Activated B cell treated with CpG ODN at 0.5 μM for 24 hours (primary cell): ENCODE measurements at regions not wholly inside any gene's neighbourhood (a gene's known extent, or its start where the extent isn't known, plus 50 kb on each side); places are given as distances from the start of the nearest gene placed in this dataset.

ENCODE experiments used
- ATAC-seq: fragments of 200-7000 bp; cut with Tn5 transposase; one replicate; pipeline ENCODE4 v1.10.0; 2021; ENCODE audit warnings: low read depth, mild to moderate bottlenecking, moderate library complexity
- CTCF ChIA-PET: fragments of 350-600 bp; sonication (Branson Sonifier 250); formaldehyde crosslinking; loops from one replicate; lab custom pipeline; 2021; ENCODE audit warnings: antibody characterized with exemption; lab: Charles Lee
- POLR2A ChIA-PET: fragments of 350-600 bp; sonication (Branson Sonifier 250); formaldehyde crosslinking; loops from one replicate; lab custom pipeline; 2021; ENCODE audit warnings: antibody characterized with exemption; lab: Charles Lee
- DNase-seq: peaks from one replicate; pipeline ENCODE4 v3.0.0; 2022
- H3K27ac Mint-ChIP-seq: one replicate; pipeline ENCODE4 v1.8.0; 2020; ENCODE audit warnings: mixed read lengths
- H3K27me3 Mint-ChIP-seq: one replicate; pipeline ENCODE4 v1.8.0; 2021; ENCODE audit warnings: mixed read lengths
- H3K36me3 Mint-ChIP-seq: one replicate; pipeline ENCODE4 v1.8.0; 2021; ENCODE audit warnings: low read depth, mixed read lengths
- H3K4me1 Mint-ChIP-seq: one replicate; pipeline ENCODE4 v1.8.0; 2021; ENCODE audit warnings: mixed read lengths
- H3K4me3 Mint-ChIP-seq: one replicate; pipeline ENCODE4 v1.8.0; 2020; ENCODE audit warnings: mild to moderate bottlenecking, mixed read lengths
- H3K9me3 Mint-ChIP-seq: one replicate; pipeline ENCODE4 v1.8.0; 2020; ENCODE audit warnings: mixed read lengths
- intact Hi-C: fragments of 100-400 bp; cut with micrococcal nuclease; formaldehyde crosslinking; loops from one replicate; pipeline ENCODE4 v1.15.1; 2024
- TF ChIP-seq, protein P1 (sequence below): fragments of 200-600 bp; IDR thresholded peaks from one replicate; pipeline ENCODE4 v1.8.0; 2022; ENCODE audit warnings: antibody characterized with exemption, mild to moderate bottlenecking

DNA sequence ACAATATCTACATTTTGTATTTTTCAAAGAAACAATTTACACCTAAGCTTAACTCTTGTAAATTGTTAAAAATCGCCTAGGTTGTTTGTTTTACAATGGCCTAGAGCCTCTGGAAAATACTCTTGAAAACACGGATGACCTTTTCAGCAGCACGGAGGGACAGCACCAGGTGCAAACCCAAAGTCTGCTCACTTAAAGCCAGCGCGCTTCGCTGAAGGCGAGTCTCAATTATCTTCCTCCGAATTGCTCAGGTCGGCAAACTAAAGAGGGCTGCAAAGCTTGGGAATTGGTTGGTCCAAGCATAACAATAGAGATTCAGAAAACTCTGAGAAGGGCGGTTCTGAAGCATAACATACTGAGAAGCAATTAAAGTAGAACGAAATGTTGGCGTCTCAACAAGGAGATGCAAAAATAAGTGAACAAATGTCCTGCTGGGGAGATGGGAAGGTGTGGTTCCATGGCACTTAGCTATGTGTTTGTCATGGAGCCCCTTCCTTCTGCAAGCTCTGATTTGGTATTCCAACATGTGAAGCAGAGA lies 139.9 kb upstream of the PITRM1 start:
- no peak for ATAC-seq
- H3K36me3 Mint-ChIP-seq, result no peaks in the 10 kb centered on the region
- H3K27me3 Mint-ChIP-seq, result peaks cover 14% of the 10 kb centered on the region
- DNase-seq, result no peak
- ChIA-PET POLR2A (no interaction called here), CTCF (no interaction called here)
- H3K27ac Mint-ChIP-seq, result no peak overlapping the region
- H3K4me1 Mint-ChIP-seq, result no peaks in the 10 kb centered on the region
- intact Hi-C loops, result no loop called here
- no peaks in the 10 kb centered on the region for H3K9me3 Mint-ChIP-seq
- TF ChIP-seq, protein P1, sequence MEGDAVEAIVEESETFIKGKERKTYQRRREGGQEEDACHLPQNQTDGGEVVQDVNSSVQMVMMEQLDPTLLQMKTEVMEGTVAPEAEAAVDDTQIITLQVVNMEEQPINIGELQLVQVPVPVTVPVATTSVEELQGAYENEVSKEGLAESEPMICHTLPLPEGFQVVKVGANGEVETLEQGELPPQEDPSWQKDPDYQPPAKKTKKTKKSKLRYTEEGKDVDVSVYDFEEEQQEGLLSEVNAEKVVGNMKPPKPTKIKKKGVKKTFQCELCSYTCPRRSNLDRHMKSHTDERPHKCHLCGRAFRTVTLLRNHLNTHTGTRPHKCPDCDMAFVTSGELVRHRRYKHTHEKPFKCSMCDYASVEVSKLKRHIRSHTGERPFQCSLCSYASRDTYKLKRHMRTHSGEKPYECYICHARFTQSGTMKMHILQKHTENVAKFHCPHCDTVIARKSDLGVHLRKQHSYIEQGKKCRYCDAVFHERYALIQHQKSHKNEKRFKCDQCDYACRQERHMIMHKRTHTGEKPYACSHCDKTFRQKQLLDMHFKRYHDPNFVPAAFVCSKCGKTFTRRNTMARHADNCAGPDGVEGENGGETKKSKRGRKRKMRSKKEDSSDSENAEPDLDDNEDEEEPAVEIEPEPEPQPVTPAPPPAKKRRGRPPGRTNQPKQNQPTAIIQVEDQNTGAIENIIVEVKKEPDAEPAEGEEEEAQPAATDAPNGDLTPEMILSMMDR, result no peak
- no peak overlapping the region for H3K4me3 Mint-ChIP-seq

DNA sequence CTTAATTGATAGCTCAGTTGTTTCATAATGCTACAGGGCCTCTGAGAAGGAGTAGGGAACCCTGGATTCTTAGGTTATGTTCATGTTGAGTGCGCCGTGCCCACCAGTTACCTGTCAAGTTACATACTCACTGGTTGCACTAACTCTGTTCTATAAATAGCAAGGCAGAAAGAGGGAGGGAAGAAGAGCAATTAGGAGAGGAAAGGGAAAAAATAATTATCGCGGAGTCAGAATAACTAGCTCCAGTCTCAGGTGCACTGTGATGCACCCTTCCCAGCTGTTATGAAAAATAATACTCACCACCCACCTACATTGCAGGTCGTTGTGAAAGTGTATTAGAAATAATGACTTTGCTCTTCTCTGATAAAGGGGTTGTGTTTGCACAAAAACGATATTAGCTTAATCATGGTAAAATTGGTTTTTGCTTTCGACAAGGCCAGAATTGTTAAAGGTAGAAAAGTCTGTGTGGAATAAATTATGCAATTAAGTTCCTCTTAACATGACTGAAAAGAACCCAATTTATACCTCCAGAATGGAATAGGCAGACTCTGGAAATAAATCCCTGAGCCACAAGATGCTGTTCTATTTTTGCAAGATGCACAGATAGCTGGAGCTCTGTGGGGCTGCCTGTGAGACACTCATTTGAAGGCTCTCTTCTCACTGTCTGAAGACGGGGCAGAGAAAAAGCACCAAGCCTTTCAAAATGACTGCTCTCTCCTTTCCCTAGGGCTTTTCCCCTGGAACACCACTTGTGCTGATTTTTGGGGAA lies 137.6 kb upstream of the PITRM1 start:
- CTCF ChIA-PET, result no interaction called here
- DNase-seq (no peak), ATAC-seq (no peak)
- no peak overlapping the region for H3K4me3 Mint-ChIP-seq
- no peaks in the 10 kb centered on the region for H3K4me1 Mint-ChIP-seq
- no peaks in the 10 kb centered on the region for H3K36me3 Mint-ChIP-seq
- POLR2A ChIA-PET, result no interaction called here
- no peak overlapping the region for H3K27ac Mint-ChIP-seq
- H3K9me3 Mint-ChIP-seq, result no peaks in the 10 kb centered on the region
- TF ChIP-seq, protein P1, result no peak
- peaks cover 23% of the 10 kb centered on the region for H3K27me3 Mint-ChIP-seq
- intact Hi-C loops, result no loop called here

DNA sequence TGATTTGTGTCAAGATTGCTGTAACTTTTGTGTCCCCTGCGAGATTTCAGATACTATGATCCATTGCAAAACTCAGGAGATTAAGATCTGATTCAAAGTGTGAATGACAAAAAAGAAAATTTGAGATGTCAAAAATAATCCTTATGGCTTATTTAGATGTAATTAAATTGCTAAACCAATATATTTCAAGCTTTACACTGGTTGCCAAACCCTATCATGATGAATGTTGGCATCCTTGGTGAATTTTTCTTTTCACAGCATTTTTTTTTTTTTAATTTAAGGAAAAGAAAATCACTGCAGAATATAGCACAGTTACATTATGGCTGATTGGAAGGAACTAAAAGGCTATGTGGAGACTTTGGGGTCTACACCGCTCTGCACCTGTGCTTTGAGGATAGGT lies 133.5 kb upstream of the PITRM1 start:
- H3K9me3 Mint-ChIP-seq, result no peaks in the 10 kb centered on the region
- POLR2A ChIA-PET, result no interaction called here
- no peaks in the 10 kb centered on the region for H3K4me1 Mint-ChIP-seq
- H3K4me3 Mint-ChIP-seq, result no peak overlapping the region
- ATAC-seq, result no peak
- CTCF ChIA-PET, result no interaction called here
- DNase-seq, result no peak
- no peaks in the 10 kb centered on the region for H3K36me3 Mint-ChIP-seq
- intact Hi-C loops, result no loop called here
- H3K27me3 Mint-ChIP-seq, result peaks cover 17% of the 10 kb centered on the region
- H3K27ac Mint-ChIP-seq, result no peak overlapping the region
- TF ChIP-seq, protein P1, result no peak

DNA sequence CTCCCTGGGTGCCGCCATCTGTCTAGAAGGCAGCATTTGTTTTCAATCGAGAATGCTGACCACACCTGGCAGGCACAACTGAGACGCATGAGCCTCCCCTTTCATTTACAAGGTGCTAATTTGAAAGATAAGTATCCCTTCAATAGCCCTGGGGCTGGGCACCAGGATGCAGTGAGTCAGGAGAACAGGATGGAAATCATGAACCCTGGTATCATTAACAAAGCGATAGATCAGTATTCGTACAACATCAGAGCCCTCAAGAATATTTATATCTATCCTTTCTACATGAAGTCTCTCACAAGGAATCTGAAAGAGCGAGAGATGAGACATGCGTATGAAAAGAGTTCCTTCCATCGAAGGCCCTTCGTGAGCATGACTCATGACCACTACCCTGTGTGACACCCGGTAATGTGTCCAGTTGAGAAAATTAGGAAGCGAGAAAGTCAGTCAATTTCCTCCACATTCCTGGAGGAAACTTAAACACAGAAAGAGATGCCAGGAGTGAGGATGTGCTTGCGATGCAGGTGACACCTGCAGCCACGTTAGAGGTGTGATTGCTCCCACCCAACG lies 123.1 kb upstream of the PITRM1 start:
- ChIA-PET CTCF (no interaction called here), POLR2A (no interaction called here)
- no peak overlapping the region for H3K27ac Mint-ChIP-seq

More for the DNA sequence above, 123.1 kb upstream of the PITRM1 start:
- TF ChIP-seq, protein P1, result no peak
- DNase-seq (no peak), ATAC-seq (no peak)
- Mint-ChIP-seq H3K27me3 (no peaks in the 10 kb centered on the region), H3K9me3 (no peaks in the 10 kb centered on the region), H3K36me3 (no peaks in the 10 kb centered on the region), H3K4me1 (no peaks in the 10 kb centered on the region), H3K4me3 (no peak overlapping the region)
- intact Hi-C loops, result no loop called here
